ENCODE measurements at regions not wholly inside any gene's neighbourhood (a gene's known extent, or its start where the extent isn't known, plus 50 kb on each side); places are given as distances from the start of the nearest gene placed in this dataset.
"Not testable (repeated sequence)": the region's sequence is repeated elsewhere in the genome, so short reads cannot be mapped to it uniquely, and the experiment has no call there.

- Histone ChIP-seq H3K4me3 (replicated peaks; ENCODE audit: low read depth, low read length) (no peak overlapping the region), H3K27me3 (replicated peaks; ENCODE audit: control insufficient read depth, insufficient read depth, low read length) (no peaks in the 10 kb centered on the region), H3K36me3 (ENCODE audit: control insufficient read depth, insufficient read depth, low read length) (no peaks in the 10 kb centered on the region)
- TF ChIP-seq CTCF (IDR thresholded peaks at IDR 0.05; ENCODE audit: insufficient read depth, low read length, poor library complexity, severe bottlenecking), result no peak
- no peak for DNase-seq (ENCODE audit: extremely low read depth, insufficient read length)
These were observed 725.3 kb upstream of the NCAM2 start for GRCh38 chr21:20272791-20273362.

- Histone ChIP-seq H3K4me3 (replicated peaks; ENCODE audit: low read depth, low read length) (no peak overlapping the region), H3K27me3 (replicated peaks; ENCODE audit: control insufficient read depth, insufficient read depth, low read length) (no peaks in the 10 kb centered on the region), H3K36me3 (ENCODE audit: control insufficient read depth, insufficient read depth, low read length) (no peaks in the 10 kb centered on the region)
- no peak for DNase-seq (ENCODE audit: extremely low read depth, insufficient read length)
- no peak for TF ChIP-seq CTCF (IDR thresholded peaks at IDR 0.05; ENCODE audit: insufficient read depth, low read length, poor library complexity, severe bottlenecking)
These were observed 721.8 kb upstream of the NCAM2 start for GRCh38 chr21:20276377-20276776.

GRCh38 chr21:20276954-20277353 lies 721.3 kb upstream of the NCAM2 start:
- H3K27me3 ChIP-seq (replicated peaks; ENCODE audit: control insufficient read depth, insufficient read depth, low read length), result no peaks in the 10 kb centered on the region
- H3K4me3 ChIP-seq (replicated peaks; ENCODE audit: low read depth, low read length), result no peak overlapping the region
- no peak for DNase-seq (ENCODE audit: extremely low read depth, insufficient read length)
- no peaks in the 10 kb centered on the region for H3K36me3 ChIP-seq (ENCODE audit: control insufficient read depth, insufficient read depth, low read length)
- TF ChIP-seq CTCF (IDR thresholded peaks at IDR 0.05; ENCODE audit: insufficient read depth, low read length, poor library complexity, severe bottlenecking), result no peak

- no peaks in the 10 kb centered on the region for H3K36me3 ChIP-seq (ENCODE audit: control insufficient read depth, insufficient read depth, low read length)
- TF ChIP-seq CTCF (IDR thresholded peaks at IDR 0.05; ENCODE audit: insufficient read depth, low read length, poor library complexity, severe bottlenecking), result no peak
- no peaks in the 10 kb centered on the region for H3K27me3 ChIP-seq (replicated peaks; ENCODE audit: control insufficient read depth, insufficient read depth, low read length)
- DNase-seq (ENCODE audit: extremely low read depth, insufficient read length), result no peak
- no peak overlapping the region for H3K4me3 ChIP-seq (replicated peaks; ENCODE audit: low read depth, low read length)
These were observed 714.4 kb upstream of the NCAM2 start for GRCh38 chr21:20283836-20284235.

- no peak for TF ChIP-seq CTCF (IDR thresholded peaks at IDR 0.05; ENCODE audit: insufficient read depth, low read length, poor library complexity, severe bottlenecking)
- no peak for DNase-seq (ENCODE audit: extremely low read depth, insufficient read length)
These were observed 705.9 kb upstream of the NCAM2 start for GRCh38 chr21:20292280-20292679.

GRCh38 chr21:20292854-20293253 lies 705.4 kb upstream of the NCAM2 start:
- not testable (repeated sequence) for H3K27me3 ChIP-seq (replicated peaks; ENCODE audit: control insufficient read depth, insufficient read depth, low read length); H3K36me3 ChIP-seq (ENCODE audit: control insufficient read depth, insufficient read depth, low read length); DNase-seq (ENCODE audit: extremely low read depth, insufficient read length); H3K4me3 ChIP-seq (replicated peaks; ENCODE audit: low read depth, low read length)

More at GRCh38 chr21:20292280-20292679, 705.9 kb upstream of the NCAM2 start:
- Histone ChIP-seq H3K27me3 (replicated peaks; ENCODE audit: control insufficient read depth, insufficient read depth, low read length) (no peaks in the 10 kb centered on the region), H3K36me3 (ENCODE audit: control insufficient read depth, insufficient read depth, low read length) (no peaks in the 10 kb centered on the region), H3K4me3 (replicated peaks; ENCODE audit: low read depth, low read length) (no peak overlapping the region)

All from GM06990 (cell line).